Mesenchymal stem cell (in vitro differentiated cells and primary cell): ENCODE measurements at regions not wholly inside any gene's neighbourhood (a gene's known extent, or its start where the extent isn't known, plus 50 kb on each side); places are given as distances from the start of the nearest gene placed in this dataset.
A peak's percentile ranks its signal among the peaks of the same experiment; 100 is the strongest.

Experiments used
- DNase-seq: peaks from one replicate; pipeline ENCODE4 v3.0.0-alpha.2; 2013
- H2AFZ ChIP-seq: one replicate; pipeline ENCODE4 v1.6.1; 2013; ENCODE audit warnings: low read depth, mild to moderate bottlenecking, control low read depth, inconsistent platforms, low read length, moderate library complexity
- H2AK5ac ChIP-seq: 2 replicates; pipeline ENCODE4 v1.6.1; 2013; ENCODE audit warnings: low read length, moderate library complexity, mild to moderate bottlenecking, inconsistent platforms; ENCODE audit not compliant: severe bottlenecking
- H2BK120ac ChIP-seq: one replicate; pipeline ENCODE4 v1.6.1; 2013; ENCODE audit warnings: low read depth, mild to moderate bottlenecking, inconsistent platforms, low read length, moderate library complexity
- H2BK12ac ChIP-seq, 2 experiments: one replicate each; pipeline ENCODE4 v1.6.1; 2013; ENCODE audit warnings: inconsistent platforms in 2 of 2, low read length in 2 of 2, mild to moderate bottlenecking in 2 of 2, moderate library complexity in 2 of 2, control low read depth in 1 of 2
- H2BK15ac ChIP-seq: one replicate; pipeline ENCODE4 v1.6.1; 2013; ENCODE audit warnings: mild to moderate bottlenecking, low read depth, inconsistent platforms; ENCODE audit not compliant: poor library complexity, severe bottlenecking
- H2BK5ac ChIP-seq: 2 replicates; pipeline ENCODE4 v1.6.1; 2013; ENCODE audit warnings: low read depth, mild to moderate bottlenecking, low read length, control low read depth, inconsistent platforms; ENCODE audit not compliant: poor library complexity, severe bottlenecking
- H3K14ac ChIP-seq, 2 experiments: one replicate each; pipeline ENCODE4 v1.6.1; 2013; ENCODE audit warnings: inconsistent platforms in 2 of 2, low read length in 2 of 2, control low read depth in 1 of 2, mild to moderate bottlenecking in 1 of 2, moderate library complexity in 1 of 2
- H3K18ac ChIP-seq, 2 experiments: one replicate each; pipeline ENCODE4 v1.6.1; 2013; ENCODE audit warnings: inconsistent platforms in 2 of 2, low read length in 2 of 2, control low read depth in 1 of 2, low read depth in 1 of 2, mild to moderate bottlenecking in 1 of 2
- H3K23ac ChIP-seq, 2 experiments: one replicate each; pipeline ENCODE4 v1.6.1; 2013; ENCODE audit warnings: inconsistent platforms in 2 of 2, low read length in 2 of 2, mild to moderate bottlenecking in 2 of 2, moderate library complexity in 2 of 2, control low read depth in 1 of 2
- H3K27ac ChIP-seq: 2 replicates; pipeline ENCODE4 v1.5.1; 2013; ENCODE audit warnings: mild to moderate bottlenecking, moderate library complexity, low read length, control low read depth, inconsistent platforms; ENCODE audit not compliant: poor library complexity, severe bottlenecking
- H3K27me3 ChIP-seq, 2 experiments: 2 replicates each; pipeline versions ENCODE4 v1.6.1 to v1.7.0; 2013; ENCODE audit warnings: low read length in 2 of 2, mild to moderate bottlenecking in 2 of 2, moderate library complexity in 2 of 2, control low read depth in 1 of 2, inconsistent platforms in 1 of 2; ENCODE audit not compliant: control insufficient read depth in 1 of 2, insufficient read depth in 1 of 2
- H3K36me3 ChIP-seq, 2 experiments: 2 replicates each; pipeline versions ENCODE4 v1.6.1 to v1.7.0; 2013; ENCODE audit warnings: low read length in 2 of 2, control low read depth in 1 of 2, inconsistent platforms in 1 of 2, low read depth in 1 of 2, mild to moderate bottlenecking in 1 of 2; ENCODE audit not compliant: insufficient read depth in 2 of 2, control insufficient read depth in 1 of 2
- H3K4ac ChIP-seq, 2 experiments: one replicate each; pipeline ENCODE4 v1.6.1; 2013; ENCODE audit warnings: inconsistent platforms in 2 of 2, low read length in 2 of 2, mild to moderate bottlenecking in 2 of 2, moderate library complexity in 2 of 2, control low read depth in 1 of 2, low read depth in 1 of 2
- H3K4me1 ChIP-seq: 2 replicates; pipeline ENCODE4 v1.6.1; 2013; ENCODE audit warnings: low read depth, low read length, control low read depth; ENCODE audit not compliant: control insufficient read depth, insufficient read depth
- H3K4me2 ChIP-seq: 2 replicates; pipeline ENCODE4 v1.6.1; 2013; ENCODE audit warnings: low read length, mild to moderate bottlenecking, inconsistent platforms; ENCODE audit not compliant: poor library complexity, severe bottlenecking
- H3K4me3 ChIP-seq, 2 experiments: 2 replicates each; pipeline versions ENCODE4 v1.5.1 to v1.7.0; 2013; ENCODE audit warnings: low read length in 2 of 2, mild to moderate bottlenecking in 2 of 2, control low read depth in 1 of 2, low read depth in 1 of 2; ENCODE audit not compliant: insufficient read depth in 1 of 2
- H3K79me1 ChIP-seq: replicated peaks from 2 replicates; pipeline ENCODE4 v1.6.1; 2013; ENCODE audit warnings: mild to moderate bottlenecking, control low read depth, low read length, inconsistent platforms; ENCODE audit not compliant: poor library complexity, severe bottlenecking
- H3K9ac ChIP-seq: 2 replicates; pipeline ENCODE4 v1.7.0; 2013; ENCODE audit warnings: mild to moderate bottlenecking, low read length, moderate library complexity
- H3K9me3 ChIP-seq: 2 replicates; pipeline ENCODE4 v1.7.0; 2013; ENCODE audit warnings: mild to moderate bottlenecking, low read length; ENCODE audit not compliant: control insufficient read depth
- H4K8ac ChIP-seq: one replicate; pipeline ENCODE4 v1.6.1; 2013; ENCODE audit warnings: inconsistent platforms, mild to moderate bottlenecking, low read length, moderate library complexity
- H4K91ac ChIP-seq: one replicate; pipeline ENCODE4 v1.6.1; 2013; ENCODE audit warnings: mild to moderate bottlenecking, low read length, inconsistent platforms
- WGBS: methylation state at CpG from one replicate; pipeline ENCODE4 v1.1.7; 2013; ENCODE audit warnings: mixed read lengths; 5-methylcytosine and 5-hydroxymethylcytosine counted together

- Histone ChIP-seq H3K9me3 (no peaks in the 10 kb centered on the region), H3K4me1 (no peaks in the 10 kb centered on the region), H3K4me2 (no peak overlapping the region), H4K91ac (no peak overlapping the region), H3K27me3 (no peaks in the 10 kb centered on the region), H4K8ac (no peak overlapping the region), H3K23ac (no peak overlapping the region), H2BK12ac (no peak overlapping the region), H2AK5ac (no peak overlapping the region), H3K4ac (no peak overlapping the region), H3K79me1 (no peaks in the 10 kb centered on the region), H3K14ac (no peak overlapping the region), H3K36me3 (no peaks in the 10 kb centered on the region), H2BK120ac (no peak overlapping the region), H3K9ac (no peak overlapping the region), H3K27ac (no peak overlapping the region), H2BK5ac (no peak overlapping the region), H2BK15ac (no peak overlapping the region), H3K4me3 (no peak overlapping the region), H3K18ac (no peak overlapping the region), H2AFZ (no peak overlapping the region)
- WGBS: 70% methylated on average over 1 of the region's 2 CpGs
- no peak for DNase-seq
Measured at GRCh38 chr18:55906536-55906935, 318.5 kb upstream of the TCF4 start.

- Histone ChIP-seq H3K79me1 (no peaks in the 10 kb centered on the region), H3K9me3 (no peaks in the 10 kb centered on the region), H3K4ac (no peak overlapping the region), H3K4me3 (no peak overlapping the region), H3K4me1 (no peaks in the 10 kb centered on the region), H3K23ac (no peak overlapping the region), H2AFZ (no peak overlapping the region), H3K27ac (no peak overlapping the region), H3K36me3 (no peaks in the 10 kb centered on the region), H3K9ac (no peak overlapping the region), H2BK15ac (no peak overlapping the region), H2AK5ac (no peak overlapping the region), H2BK12ac (no peak overlapping the region), H2BK120ac (no peak overlapping the region), H3K18ac (no peak overlapping the region), H2BK5ac (no peak overlapping the region), H4K8ac (no peak overlapping the region), H3K4me2 (no peak overlapping the region), H3K14ac (no peak overlapping the region), H3K27me3 (no peaks in the 10 kb centered on the region), H4K91ac (no peak overlapping the region)
- WGBS: 31% methylated on average over 3 of the region's 6 CpGs
- no peak for DNase-seq
Measured at GRCh38 chr18:55903911-55904310, 315.9 kb upstream of the TCF4 start.

GRCh38 chr18:55900380-55900779 lies 312.4 kb upstream of the TCF4 start:
- no peaks in the 10 kb centered on the region for H3K9me3 ChIP-seq

GRCh38 chr18:55897091-55897689 lies 309.2 kb upstream of the TCF4 start:
- no peak overlapping the region for H3K4me2 ChIP-seq
- no peaks in the 10 kb centered on the region for H3K9me3 ChIP-seq
- H3K4me3 ChIP-seq: no peak overlapping the region
- DNase-seq: no peak
- H2AK5ac ChIP-seq: no peak overlapping the region
- H2BK120ac ChIP-seq: no peak overlapping the region
- H2BK12ac ChIP-seq: no peak overlapping the region
- no peak overlapping the region for H4K91ac ChIP-seq
- no peak overlapping the region for H3K27ac ChIP-seq
- no peak overlapping the region for H2AFZ ChIP-seq
- no peaks in the 10 kb centered on the region for H3K79me1 ChIP-seq
- no peak overlapping the region for H3K9ac ChIP-seq
- H3K23ac ChIP-seq: no peak overlapping the region
- no peak overlapping the region for H3K18ac ChIP-seq
- H2BK15ac ChIP-seq: no peak overlapping the region
- 92% methylated on average over 2 of the region's 3 CpGs for WGBS
- no peak overlapping the region for H2BK5ac ChIP-seq
- no peaks in the 10 kb centered on the region for H3K27me3 ChIP-seq
- no peaks in the 10 kb centered on the region for H3K36me3 ChIP-seq
- no peak overlapping the region for H3K4ac ChIP-seq
- no peak overlapping the region for H3K14ac ChIP-seq
- no peak overlapping the region for H4K8ac ChIP-seq
- H3K4me1 ChIP-seq: no peaks in the 10 kb centered on the region

More at GRCh38 chr18:55900380-55900779, 312.4 kb upstream of the TCF4 start:
- no peak overlapping the region for H4K91ac ChIP-seq
- H2BK15ac ChIP-seq: no peak overlapping the region
- H2AFZ ChIP-seq: no peak overlapping the region
- peak overlapping the region; percentile 46 for H3K27ac ChIP-seq
- no peaks in the 10 kb centered on the region for H3K27me3 ChIP-seq
- no peak overlapping the region for H2BK120ac ChIP-seq
- no peak overlapping the region for H3K23ac ChIP-seq
- H3K79me1 ChIP-seq: no peaks in the 10 kb centered on the region
- no peak overlapping the region for H3K4me3 ChIP-seq
- no peak overlapping the region for H3K4ac ChIP-seq
- H3K18ac ChIP-seq: no peak overlapping the region
- no peak overlapping the region for H2BK5ac ChIP-seq
- no CpG with 5 or more reads among the region's 2 CpGs for WGBS
- no peaks in the 10 kb centered on the region for H3K36me3 ChIP-seq
- H3K14ac ChIP-seq: no peak overlapping the region
- no peaks in the 10 kb centered on the region for H3K4me1 ChIP-seq
- no peak overlapping the region for H3K9ac ChIP-seq
- no peak overlapping the region for H2BK12ac ChIP-seq
- no peak for DNase-seq
- no peak overlapping the region for H4K8ac ChIP-seq
- H3K4me2 ChIP-seq: peak overlapping the region; percentile 26
- no peak overlapping the region for H2AK5ac ChIP-seq
